ENCODE measurements at regions not wholly inside any gene's neighbourhood (a gene's known extent, or its start where the extent isn't known, plus 50 kb on each side); places are given as distances from the start of the nearest gene placed in this dataset.

- Histone ChIP-seq H3K27me3 (ENCODE audit: control insufficient read depth, low read length) (no peaks in the 10 kb centered on the region), H4K20me1 (ENCODE audit: control insufficient read depth, insufficient read depth, low read depth, low read length) (no peaks in the 10 kb centered on the region), H3K27ac (ENCODE audit: low read depth, low read length) (no peak overlapping the region), H3F3A (ENCODE audit: control insufficient read depth, insufficient read depth) (no peaks in the 10 kb centered on the region), H3K9me3 (ENCODE audit: control insufficient read depth, insufficient read depth, low read length) (no peaks in the 10 kb centered on the region), H3K79me2 (ENCODE audit: control insufficient read depth, low read length) (no peaks in the 10 kb centered on the region), H3K4me3 (ENCODE audit: low read length) (no peak overlapping the region), H3K36me3 (ENCODE audit: control insufficient read depth, low read length) (no peaks in the 10 kb centered on the region), H3K4me1 (ENCODE audit: control insufficient read depth, low read length) (no peaks in the 10 kb centered on the region), H3K9me2 (replicated peaks; ENCODE audit: control insufficient read depth, low read length) (no peaks in the 10 kb centered on the region), H3K4me2 (ENCODE audit: low read length) (no peak overlapping the region)
- TF ChIP-seq CTCF (IDR thresholded peaks at IDR 0.05; ENCODE audit: low read depth, low read length, poor library complexity, severe bottlenecking) = no peak
- no peak for TF ChIP-seq EZH2phosphoT487 (IDR thresholded peaks at IDR 0.05; ENCODE audit: borderline replicate concordance, low read length)
These were observed 238.9 kb upstream of the PDZRN3 start for GRCh38 chr3:73863546-73864079.

- no peaks in the 10 kb centered on the region for H3K36me3 ChIP-seq (ENCODE audit: control insufficient read depth, low read length)
- H3K79me2 ChIP-seq (ENCODE audit: control insufficient read depth, low read length) = no peaks in the 10 kb centered on the region
- H3K27me3 ChIP-seq (ENCODE audit: control insufficient read depth, low read length) = no peaks in the 10 kb centered on the region
- no peak overlapping the region for H3K4me3 ChIP-seq (ENCODE audit: low read length)
- no peaks in the 10 kb centered on the region for H3K9me3 ChIP-seq (ENCODE audit: control insufficient read depth, insufficient read depth, low read length)
- H3F3A ChIP-seq (ENCODE audit: control insufficient read depth, insufficient read depth) = no peaks in the 10 kb centered on the region
- H4K20me1 ChIP-seq (ENCODE audit: control insufficient read depth, insufficient read depth, low read depth, low read length) = no peaks in the 10 kb centered on the region
- no peak overlapping the region for H3K4me2 ChIP-seq (ENCODE audit: low read length)
- no peak for TF ChIP-seq EZH2phosphoT487 (IDR thresholded peaks at IDR 0.05; ENCODE audit: borderline replicate concordance, low read length)
- no peak for TF ChIP-seq CTCF (IDR thresholded peaks at IDR 0.05; ENCODE audit: low read depth, low read length, poor library complexity, severe bottlenecking)
- no peak overlapping the region for H3K27ac ChIP-seq (ENCODE audit: low read depth, low read length)
- H3K4me1 ChIP-seq (ENCODE audit: control insufficient read depth, low read length) = no peaks in the 10 kb centered on the region
- no peaks in the 10 kb centered on the region for H3K9me2 ChIP-seq (replicated peaks; ENCODE audit: control insufficient read depth, low read length)
These were observed 231.1 kb upstream of the PDZRN3 start for GRCh38 chr3:73855813-73856212.

GRCh38 chr3:73848173-73848906 is 223.6 kb upstream of the PDZRN3 start:
- Histone ChIP-seq H3K4me1 (ENCODE audit: control insufficient read depth, low read length) (no peaks in the 10 kb centered on the region), H3K79me2 (ENCODE audit: control insufficient read depth, low read length) (no peaks in the 10 kb centered on the region), H3K9me2 (replicated peaks; ENCODE audit: control insufficient read depth, low read length) (no peaks in the 10 kb centered on the region), H3K9me3 (ENCODE audit: control insufficient read depth, insufficient read depth, low read length) (no peaks in the 10 kb centered on the region), H4K20me1 (ENCODE audit: control insufficient read depth, insufficient read depth, low read depth, low read length) (no peaks in the 10 kb centered on the region), H3K4me2 (ENCODE audit: low read length) (no peak overlapping the region), H3K27me3 (ENCODE audit: control insufficient read depth, low read length) (no peaks in the 10 kb centered on the region), H3K4me3 (ENCODE audit: low read length) (no peak overlapping the region), H3K27ac (ENCODE audit: low read depth, low read length) (no peak overlapping the region), H3K36me3 (ENCODE audit: control insufficient read depth, low read length) (no peaks in the 10 kb centered on the region), H3F3A (ENCODE audit: control insufficient read depth, insufficient read depth) (no peaks in the 10 kb centered on the region)
- no peak for TF ChIP-seq EZH2phosphoT487 (IDR thresholded peaks at IDR 0.05; ENCODE audit: borderline replicate concordance, low read length)
- TF ChIP-seq CTCF (IDR thresholded peaks at IDR 0.05; ENCODE audit: low read depth, low read length, poor library complexity, severe bottlenecking) = peak; percentile 43
